ENCODE measurements at regions not wholly inside any gene's neighbourhood (a gene's known extent, or its start where the extent isn't known, plus 50 kb on each side); places are given as distances from the start of the nearest gene placed in this dataset.

DNA sequence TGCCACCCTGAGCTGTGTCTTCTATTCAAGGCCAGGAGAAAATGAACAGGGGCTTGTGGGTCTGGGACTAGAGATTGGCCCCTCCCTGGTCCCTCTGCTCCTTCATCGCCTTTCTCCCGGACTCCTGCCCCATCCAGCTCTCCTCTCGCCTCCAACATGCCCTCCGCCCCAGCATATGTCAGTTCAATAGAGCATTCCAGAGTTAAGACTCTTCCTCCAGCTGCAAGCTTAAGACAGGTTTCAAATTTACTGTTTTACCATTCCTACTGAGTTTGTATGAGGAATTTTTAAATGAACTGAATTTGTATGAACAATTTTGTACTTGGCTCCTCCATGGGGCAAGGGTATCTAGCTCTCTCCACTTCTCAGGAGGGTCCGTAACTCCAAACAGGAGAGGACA is 195.6 kb downstream of the TBC1D2B start:
- TF ChIP-seq, protein P1, sequence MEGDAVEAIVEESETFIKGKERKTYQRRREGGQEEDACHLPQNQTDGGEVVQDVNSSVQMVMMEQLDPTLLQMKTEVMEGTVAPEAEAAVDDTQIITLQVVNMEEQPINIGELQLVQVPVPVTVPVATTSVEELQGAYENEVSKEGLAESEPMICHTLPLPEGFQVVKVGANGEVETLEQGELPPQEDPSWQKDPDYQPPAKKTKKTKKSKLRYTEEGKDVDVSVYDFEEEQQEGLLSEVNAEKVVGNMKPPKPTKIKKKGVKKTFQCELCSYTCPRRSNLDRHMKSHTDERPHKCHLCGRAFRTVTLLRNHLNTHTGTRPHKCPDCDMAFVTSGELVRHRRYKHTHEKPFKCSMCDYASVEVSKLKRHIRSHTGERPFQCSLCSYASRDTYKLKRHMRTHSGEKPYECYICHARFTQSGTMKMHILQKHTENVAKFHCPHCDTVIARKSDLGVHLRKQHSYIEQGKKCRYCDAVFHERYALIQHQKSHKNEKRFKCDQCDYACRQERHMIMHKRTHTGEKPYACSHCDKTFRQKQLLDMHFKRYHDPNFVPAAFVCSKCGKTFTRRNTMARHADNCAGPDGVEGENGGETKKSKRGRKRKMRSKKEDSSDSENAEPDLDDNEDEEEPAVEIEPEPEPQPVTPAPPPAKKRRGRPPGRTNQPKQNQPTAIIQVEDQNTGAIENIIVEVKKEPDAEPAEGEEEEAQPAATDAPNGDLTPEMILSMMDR (IDR thresholded peaks at IDR 0.05; ENCODE audit: control extremely low read depth in 1 of 3, insufficient read depth in 1 of 3, low read depth in 1 of 3, low read length in 3 of 3): no peak
- TF ChIP-seq, protein P2, sequence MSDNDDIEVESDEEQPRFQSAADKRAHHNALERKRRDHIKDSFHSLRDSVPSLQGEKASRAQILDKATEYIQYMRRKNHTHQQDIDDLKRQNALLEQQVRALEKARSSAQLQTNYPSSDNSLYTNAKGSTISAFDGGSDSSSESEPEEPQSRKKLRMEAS (IDR thresholded peaks at IDR 0.05): no peak
- TF ChIP-seq BACH1 (IDR thresholded peaks at IDR 0.05; ENCODE audit: low read length): no peak
- TF ChIP-seq POLR2AphosphoS5 (IDR thresholded peaks at IDR 0.05; ENCODE audit: low read depth, low read length): no peak
- no peak for TF ChIP-seq SIN3A (conservative IDR thresholded peaks at IDR 0.05 in 1 of 2, IDR thresholded peaks at IDR 0.05 in 1 of 2; ENCODE audit: low read depth in 1 of 2, low read length in 2 of 2)

All from H1 (cell line).